ENCODE measurements at regions not wholly inside any gene's neighbourhood (a gene's known extent, or its start where the extent isn't known, plus 50 kb on each side); places are given as distances from the start of the nearest gene placed in this dataset.

DNA sequence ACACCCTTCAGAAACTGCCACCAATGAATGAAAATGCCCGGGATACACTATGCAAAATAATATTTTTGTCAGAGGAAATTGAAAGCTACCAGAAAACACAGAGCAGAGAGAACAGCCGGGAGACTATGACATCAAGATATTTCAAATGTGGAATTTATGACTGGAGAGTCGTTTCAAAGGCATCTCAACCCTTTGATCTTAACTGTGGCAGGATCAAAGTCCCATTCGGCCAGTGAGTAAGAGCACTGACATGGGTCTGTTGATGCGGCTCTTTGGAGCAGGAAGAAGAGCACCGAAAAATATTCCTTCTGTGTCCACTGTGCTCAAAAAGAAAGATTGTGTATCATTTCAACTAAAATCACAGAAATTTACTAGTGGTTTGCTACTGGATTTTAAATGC, 201.9 kb downstream of the RFC3 start:
- TF ChIP-seq POLR2A (IDR thresholded peaks at IDR 0.05): no peak
- TF ChIP-seq, protein P1, sequence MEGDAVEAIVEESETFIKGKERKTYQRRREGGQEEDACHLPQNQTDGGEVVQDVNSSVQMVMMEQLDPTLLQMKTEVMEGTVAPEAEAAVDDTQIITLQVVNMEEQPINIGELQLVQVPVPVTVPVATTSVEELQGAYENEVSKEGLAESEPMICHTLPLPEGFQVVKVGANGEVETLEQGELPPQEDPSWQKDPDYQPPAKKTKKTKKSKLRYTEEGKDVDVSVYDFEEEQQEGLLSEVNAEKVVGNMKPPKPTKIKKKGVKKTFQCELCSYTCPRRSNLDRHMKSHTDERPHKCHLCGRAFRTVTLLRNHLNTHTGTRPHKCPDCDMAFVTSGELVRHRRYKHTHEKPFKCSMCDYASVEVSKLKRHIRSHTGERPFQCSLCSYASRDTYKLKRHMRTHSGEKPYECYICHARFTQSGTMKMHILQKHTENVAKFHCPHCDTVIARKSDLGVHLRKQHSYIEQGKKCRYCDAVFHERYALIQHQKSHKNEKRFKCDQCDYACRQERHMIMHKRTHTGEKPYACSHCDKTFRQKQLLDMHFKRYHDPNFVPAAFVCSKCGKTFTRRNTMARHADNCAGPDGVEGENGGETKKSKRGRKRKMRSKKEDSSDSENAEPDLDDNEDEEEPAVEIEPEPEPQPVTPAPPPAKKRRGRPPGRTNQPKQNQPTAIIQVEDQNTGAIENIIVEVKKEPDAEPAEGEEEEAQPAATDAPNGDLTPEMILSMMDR (IDR thresholded peaks at IDR 0.05): no peak

Data from heart left ventricle (tissue), 13 donors.